Activated CD4-positive, alpha-beta T cell treated with anti-CD3 and anti-CD28 coated beads, Interleukin-2, amount 50 U/mL, for 1 hour (primary cell): ENCODE measurements at regions not wholly inside any gene's neighbourhood (a gene's known extent, or its start where the extent isn't known, plus 50 kb on each side); places are given as distances from the start of the nearest gene placed in this dataset.

Source experiments
- DNase-seq: peaks from one replicate; pipeline ENCODE4 v3.0.0-alpha.2; 2020

DNA sequence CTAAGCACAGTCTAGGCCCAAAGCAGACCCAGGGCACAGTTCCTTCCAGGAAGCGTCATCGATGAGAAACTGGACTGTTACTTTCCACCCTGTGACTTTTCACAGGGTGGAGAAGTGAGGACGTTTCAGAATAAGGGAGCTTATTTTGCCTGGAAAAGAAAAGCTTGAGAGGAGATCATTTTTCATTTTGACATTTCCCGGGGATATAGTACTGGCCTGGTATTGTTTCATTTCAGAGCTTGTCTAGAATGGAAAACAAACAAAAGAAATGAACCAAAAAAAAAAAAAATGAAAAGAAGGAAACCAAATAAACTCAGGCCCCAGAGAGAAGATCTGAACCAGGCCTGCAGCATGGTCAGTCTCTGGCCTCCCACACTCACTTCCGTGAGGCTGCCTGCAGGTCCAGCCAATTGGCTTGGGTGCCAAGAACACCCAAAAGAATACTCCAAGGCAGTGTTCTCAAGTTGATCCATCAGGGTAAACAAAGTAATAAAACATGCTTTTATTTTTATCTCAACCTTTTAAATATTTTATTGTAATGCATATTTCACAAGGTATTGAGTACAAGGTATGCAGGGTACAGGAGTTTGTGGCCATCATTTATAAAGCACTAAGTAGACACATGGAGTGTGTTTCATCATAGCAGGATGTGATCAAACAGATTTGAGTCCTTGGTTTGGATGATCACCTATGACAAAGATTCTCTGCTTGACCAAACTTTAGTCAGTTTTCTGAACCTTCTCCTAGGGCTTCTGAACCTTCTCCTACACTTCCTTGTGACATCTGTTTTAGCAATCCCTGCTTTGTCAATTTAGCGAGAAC lies 176.9 kb upstream of the GGTLC1 start:
- DNase-seq = no peak

DNA sequence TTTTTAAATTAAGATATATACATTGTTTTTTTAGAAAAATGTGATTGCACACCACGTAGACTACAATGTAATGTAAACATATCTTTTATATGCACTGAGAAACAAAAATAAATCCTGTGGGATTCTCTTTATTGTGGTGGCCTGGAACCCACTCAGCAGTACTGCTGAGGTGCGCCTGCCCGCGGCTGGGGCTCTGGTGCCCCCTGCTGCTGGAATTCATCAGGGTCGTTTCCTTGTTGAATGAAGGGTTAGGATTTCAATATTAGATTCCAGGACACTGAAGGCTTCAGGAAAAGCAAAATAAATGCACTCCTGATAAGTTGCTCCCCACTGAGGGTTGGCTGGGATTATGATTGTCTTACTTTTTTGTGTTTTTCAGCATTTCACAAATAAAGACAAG lies 175.8 kb upstream of the GGTLC1 start:
- peak; percentile 25 for DNase-seq

DNA sequence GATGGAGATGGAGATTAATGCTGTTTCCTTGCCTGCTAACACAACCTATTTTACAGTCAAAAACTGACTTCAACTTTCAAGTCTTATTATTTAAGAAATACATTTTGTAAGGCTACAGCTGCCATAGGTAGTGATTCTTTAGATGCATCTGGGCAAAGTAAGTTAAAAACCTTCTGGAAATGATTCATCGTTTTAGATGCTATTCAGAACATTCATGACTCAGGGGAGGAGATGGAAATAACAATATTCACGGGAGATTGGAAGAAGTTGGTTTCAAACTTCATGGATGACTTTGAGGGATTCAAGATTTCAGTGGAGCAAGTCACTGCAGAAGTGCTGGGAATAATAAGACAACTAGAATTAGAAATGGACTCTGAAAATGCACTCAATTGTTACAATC lies 174.9 kb upstream of the GGTLC1 start:
- DNase-seq = no peak

DNA sequence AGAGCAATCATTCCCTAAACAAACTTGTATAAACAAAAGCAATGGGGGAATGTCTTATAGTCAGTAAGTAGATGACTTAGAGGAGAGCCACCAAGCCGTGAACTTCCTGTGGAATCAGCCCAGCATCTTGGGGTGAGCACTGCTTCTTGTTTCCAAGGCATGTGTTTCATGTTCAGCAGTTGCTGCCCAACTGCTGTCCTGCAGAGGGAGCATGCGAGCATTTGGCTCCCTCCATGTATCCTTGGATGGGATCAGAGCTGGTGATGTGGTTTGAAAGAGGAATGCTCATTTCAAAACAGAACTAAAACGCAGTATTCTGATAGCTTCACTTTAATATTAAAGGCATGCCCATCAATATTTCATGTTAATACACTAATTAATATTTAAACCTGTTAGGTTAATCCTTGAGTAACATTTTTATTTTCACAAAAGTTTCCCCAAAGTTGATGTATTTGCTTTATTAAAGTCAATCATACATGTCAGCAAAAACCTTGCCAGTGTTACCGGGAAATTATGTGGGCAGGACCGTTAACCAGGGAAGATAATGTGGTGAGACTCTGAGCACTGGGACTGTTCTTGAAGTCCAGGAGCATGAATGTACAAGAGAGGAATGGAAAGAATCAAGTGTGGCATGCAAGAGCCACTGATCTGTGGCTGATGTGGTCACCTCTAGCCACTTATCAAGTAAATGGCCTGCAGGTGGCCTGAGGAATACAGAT lies 172.1 kb upstream of the GGTLC1 start:
- no peak for DNase-seq

DNA sequence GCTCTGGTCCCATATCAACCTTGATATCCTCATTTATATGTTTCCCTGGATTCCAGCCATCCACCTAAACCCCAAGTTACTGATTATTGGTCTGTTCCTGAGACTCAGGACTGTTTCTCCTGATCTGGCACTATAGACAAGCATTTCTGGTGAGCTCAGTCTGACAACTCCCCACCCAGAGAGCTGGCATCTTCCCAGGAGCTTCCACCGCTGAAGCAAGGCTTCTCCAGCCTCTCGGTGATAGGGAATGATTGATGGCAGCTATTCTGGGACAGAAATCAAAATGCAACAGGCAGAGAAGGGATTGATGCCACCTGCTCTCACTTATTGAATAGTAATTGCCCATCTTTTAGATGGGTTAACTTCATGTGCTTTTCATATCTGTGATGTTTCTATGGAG lies 169.7 kb upstream of the GGTLC1 start:
- no peak for DNase-seq

DNA sequence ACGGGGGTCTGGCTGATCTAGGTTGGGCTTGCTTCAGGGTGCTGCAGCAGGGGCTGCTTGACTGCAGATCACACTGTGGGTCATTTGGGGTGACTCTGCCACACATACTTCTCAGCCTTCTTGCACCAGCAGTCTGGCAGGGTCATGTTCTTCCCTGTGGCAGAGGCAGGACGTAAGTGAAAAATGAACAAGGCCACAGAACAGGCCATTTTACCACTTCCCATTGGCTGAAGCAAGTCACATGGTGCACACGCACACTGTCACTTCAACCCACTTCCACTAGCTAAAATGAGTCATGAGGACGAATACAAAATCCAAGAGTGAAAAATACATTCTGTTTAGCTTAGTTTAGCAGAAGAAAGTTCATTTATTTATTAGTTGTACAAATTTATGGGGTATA lies 168.6 kb upstream of the GGTLC1 start:
- no peak for DNase-seq

DNA sequence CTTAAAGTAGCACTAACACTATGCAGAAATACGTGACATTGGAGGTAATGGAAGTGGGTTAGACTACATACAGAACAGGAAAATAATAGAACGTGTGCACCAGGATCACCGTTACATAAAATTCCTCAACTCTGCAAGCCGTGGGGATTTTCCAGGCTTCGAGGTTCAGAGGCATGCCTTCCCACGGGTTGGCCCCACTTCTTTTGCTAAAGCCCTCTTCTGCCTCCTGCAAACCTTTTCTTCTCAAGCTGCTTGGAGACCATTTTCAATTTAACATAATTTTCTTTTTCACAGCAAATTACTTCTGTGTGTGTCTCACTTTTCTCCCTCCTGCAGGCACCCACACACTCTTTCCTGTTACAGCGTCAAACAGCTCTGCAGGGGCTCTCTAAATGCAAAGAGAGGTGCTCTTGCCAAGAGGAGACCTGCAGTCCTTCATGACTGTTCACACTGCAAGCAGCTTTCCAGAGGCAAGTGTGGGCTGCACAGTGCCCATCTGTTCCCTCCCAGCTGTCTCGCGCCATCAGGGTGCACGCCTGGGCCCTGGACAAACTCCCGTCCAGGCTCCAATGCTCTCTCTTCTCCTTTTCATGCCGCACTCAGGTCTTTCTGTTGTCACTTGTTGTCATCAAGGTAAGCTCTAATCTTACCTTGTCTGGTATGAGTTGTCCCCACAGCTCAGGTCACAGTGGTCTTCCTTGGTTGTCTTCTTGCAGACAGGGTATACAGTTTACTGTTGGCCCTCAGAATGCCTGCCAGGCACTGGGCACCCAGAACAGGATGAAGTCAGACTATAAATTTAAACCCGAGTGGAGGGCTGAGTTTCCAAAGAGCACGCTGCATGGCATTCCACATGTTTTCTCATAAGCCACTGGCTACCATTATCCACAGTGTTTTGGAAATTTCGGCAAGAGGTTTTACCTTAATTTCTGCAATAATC lies 164.8 kb upstream of the GGTLC1 start:
- DNase-seq = no peak

DNA sequence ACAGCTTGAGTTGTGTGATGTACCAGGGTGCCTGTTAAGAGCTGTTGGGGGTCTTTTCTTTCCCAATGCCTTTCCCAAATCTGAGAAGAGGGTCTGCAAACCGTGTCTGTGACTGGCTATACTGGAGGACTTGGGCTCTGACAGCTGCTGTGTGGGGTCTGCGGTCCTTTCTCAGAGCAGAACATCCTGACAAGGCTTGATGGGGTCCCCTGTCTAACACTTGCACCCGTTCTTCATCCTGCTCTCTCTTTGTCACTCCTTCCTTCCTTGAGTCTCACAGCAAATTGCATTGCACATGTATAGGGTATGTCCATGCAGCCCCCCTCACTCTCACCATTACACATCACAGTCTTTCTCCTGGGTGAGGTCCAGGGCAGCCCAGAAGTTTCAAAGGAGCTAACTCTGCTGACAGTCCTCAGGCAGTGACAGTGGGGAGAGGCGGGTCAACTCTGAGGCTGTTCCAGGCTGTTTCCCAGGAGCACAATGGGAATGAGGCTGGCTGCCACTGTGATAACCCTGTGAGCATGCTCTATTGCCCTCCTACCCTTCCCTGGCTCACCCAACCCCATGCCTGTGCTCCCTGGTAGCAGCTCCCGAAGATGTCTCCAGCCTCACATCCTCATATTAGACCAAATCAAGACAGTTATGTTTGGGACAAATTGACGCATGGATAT lies 163.2 kb upstream of the GGTLC1 start:
- DNase-seq = no peak

DNA sequence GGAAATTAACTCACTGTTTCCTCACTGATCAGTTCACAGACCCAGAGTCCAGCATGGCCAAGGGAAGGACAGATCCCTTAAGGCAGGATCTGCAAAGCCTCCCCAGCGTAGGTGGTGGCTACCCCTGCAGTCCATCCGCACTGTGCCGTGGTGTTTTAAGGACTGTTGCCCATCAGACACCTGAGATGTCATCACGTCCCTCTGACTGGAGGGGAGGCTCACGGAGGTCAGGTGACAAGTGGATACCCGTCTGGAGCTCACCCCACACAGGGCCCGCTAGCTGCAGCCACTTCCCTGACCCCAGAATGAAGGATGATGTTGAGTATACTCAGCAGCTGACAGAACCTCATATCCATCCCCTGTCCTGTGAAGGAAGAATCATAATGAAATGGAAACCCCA lies 161.8 kb upstream of the GGTLC1 start:
- no peak for DNase-seq

DNA sequence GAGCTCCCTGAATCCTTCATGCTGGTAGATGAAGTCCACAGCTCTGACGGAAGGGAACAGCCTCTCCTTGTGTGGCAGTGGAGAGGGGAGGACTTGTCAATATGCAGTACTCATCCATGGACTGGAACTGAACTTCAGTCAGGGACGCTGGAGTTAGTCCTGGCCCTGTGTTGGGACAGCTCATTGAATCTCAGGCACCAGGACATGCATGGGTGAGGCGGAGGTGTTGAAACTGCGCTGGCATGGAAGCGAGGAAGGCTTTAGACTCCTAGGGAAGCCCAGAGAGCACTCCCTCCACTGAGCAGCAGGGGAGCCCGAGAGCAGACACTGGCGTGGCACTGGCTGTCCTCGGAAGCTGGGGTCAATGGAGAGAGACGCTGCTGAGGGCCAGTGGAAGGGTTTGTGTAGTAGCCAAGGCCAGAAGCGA lies 161.3 kb upstream of the GGTLC1 start:
- no peak for DNase-seq

DNA sequence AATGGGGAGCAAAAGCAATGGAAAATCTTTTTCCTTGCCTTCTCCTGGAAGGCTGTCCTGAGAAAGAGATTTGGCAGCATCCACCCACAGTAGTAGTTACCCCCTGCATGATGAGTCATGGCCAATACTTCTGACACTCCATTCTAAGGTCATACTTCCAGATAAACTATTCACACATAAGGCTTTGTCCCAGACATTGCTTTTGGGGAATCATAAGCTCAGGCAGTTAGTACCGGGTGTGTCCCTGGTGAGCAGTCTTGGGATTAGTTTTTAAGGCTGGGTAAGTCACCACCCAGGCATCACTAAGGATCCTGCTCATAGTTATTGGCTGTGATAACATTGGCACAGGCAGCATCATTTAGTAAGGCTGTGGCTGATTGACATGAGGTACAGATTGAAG lies 160.6 kb upstream of the GGTLC1 start:
- no peak for DNase-seq

DNA sequence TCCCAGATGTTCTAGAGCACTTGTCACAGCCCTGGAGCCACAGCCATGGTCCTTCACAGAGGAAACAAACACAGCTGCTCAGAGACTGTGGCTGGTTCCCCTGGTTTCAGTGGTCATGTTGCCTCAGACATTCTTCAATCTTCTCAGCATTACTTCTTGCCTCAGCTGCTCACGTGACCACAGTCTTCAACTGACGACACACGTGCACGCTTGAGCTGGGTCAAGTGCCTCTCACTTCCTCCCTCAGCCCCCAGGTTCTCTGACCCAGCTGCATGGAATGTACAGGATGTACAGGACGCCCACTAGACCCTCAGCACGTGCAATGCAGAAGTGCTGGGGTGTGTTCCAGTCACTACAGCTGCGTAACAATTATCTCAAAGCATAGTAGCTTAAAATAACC lies 159.8 kb upstream of the GGTLC1 start:
- no peak for DNase-seq

DNA sequence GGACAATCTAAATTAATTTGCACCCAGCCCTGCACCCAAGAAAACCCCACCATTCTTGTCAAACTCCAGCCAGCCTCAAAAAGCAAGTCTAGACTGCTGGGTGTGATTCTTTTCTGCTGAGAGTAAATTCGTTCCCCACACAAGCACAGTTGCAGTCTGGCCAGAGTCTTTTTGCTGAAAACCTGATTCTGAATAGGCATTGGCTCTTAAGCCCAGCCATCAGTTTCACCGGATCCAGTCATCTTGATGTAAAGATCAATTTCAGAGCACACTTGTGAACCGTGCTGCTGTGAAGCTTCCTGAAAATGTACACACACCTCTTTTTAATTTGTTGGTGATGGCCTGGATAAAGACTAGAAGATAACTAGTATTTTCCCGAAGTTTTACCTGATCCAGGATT lies 159.4 kb upstream of the GGTLC1 start:
- no peak for DNase-seq

DNA sequence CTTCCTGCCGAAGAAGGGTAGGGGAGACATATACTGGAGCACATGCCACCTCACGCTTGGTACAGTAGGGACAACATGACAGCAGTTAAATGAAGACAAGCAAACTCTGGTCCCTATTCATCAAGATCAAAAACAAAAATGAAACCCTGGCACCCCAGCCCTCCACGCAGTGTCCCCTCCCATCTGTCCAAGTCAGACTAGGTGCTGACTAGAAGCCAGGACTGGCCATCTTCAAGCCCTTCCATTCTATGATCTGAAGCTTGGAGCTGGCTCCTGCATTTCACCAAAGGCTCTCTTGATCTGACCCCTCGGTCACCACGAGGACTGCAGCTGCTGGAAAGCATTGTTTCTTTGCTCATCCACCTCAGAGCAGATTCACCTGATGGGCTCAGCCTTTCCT lies 158.9 kb upstream of the GGTLC1 start:
- DNase-seq = no peak

DNA sequence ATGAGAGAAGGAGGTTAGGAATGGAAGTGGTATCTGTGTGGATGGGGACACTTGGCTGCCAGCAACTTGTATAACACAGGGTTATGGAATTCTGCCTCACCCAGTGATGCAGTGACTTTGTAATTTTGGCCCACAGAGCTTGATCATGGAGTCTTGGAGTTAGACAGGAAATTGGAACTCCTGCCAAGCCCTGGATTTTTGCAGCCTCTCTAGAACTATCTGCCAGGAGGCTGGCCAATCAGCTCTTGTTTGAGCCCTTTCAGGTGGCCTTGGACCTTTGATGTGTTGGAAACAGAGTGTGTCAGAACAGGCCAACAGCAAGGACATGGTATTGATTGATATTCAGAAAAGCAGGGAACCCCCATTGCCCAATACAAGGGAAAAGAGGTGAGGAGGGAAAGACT lies 157.7 kb upstream of the GGTLC1 start:
- DNase-seq = no peak

DNA sequence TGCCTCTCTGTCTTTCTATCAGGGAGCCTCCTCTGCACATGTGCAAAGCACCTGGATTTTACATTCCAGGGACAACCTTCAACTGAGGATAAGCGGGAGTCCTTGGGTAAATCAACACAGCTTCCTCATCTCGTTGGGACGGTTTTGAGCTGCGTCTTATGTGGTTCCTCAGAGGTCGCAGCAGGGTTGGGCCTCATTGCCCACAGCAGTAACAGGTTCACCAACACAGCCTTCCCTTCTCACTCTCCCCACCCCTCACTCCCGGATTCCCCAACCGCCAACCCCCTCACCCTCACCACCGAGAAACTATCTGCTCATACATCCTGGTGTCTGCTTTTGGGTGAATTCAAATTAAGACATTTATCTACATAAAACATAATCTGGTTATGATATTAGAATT lies 155.8 kb upstream of the GGTLC1 start:
- DNase-seq = no peak

DNA sequence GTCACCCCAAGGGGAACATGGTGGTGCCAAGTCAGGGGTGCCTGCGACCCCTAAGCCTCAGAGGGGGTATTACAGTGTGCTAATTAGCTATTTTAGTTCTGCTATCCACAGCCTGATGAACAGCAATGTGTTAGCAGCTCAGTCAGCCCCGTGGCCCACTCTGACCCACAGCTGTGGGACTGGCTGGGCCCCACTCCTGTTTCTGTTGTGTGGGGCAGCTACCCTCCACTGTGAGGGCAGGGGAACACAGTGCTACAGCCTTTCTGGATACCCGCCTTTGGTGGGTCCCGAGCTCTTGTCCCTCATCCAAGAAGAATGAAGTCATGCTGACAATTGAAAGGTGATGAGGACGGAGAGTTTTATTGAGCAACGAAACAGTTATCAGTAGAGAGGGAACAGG lies 152.5 kb upstream of the GGTLC1 start:
- no peak for DNase-seq

DNA sequence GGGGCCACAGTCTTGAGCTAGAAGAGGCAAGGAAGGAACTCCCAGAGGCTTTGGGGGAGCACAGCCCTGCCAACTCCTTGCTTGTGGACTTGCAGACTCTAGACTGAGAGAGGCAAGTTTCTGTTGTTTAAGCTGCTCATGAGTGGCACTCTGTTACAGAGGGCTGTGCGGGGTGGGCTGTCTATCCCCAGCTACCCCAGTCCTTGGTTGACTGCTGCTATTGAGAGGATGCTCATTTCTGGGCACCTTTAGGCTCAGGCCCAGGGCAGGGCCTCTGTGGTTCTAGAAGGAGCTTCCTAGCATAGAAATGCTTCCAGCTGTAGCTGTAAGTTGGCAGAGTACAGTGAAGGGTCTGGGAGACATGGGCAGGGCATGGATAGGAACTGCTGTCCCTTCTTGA lies 151.3 kb upstream of the GGTLC1 start:
- DNase-seq = no peak

DNA sequence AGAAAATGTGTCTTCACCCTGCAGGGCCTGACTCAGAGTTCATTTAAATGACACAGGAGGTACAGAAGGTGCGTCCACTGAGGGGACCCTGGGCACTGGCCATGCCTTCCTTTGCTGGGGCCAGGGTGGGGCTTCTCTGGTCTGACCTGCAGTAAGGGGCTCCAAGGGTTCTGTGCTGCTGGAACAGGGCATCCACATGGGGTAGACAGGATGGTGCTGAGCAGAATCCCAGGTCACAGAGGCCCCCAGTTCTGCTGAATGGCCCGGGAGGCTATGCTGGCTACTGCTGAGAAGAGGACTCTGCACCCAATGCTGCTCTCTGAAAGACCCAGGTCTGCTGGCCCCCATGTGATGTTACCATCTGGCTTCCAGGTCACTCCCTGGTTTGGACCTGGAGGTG lies 150.4 kb upstream of the GGTLC1 start:
- no peak for DNase-seq

DNA sequence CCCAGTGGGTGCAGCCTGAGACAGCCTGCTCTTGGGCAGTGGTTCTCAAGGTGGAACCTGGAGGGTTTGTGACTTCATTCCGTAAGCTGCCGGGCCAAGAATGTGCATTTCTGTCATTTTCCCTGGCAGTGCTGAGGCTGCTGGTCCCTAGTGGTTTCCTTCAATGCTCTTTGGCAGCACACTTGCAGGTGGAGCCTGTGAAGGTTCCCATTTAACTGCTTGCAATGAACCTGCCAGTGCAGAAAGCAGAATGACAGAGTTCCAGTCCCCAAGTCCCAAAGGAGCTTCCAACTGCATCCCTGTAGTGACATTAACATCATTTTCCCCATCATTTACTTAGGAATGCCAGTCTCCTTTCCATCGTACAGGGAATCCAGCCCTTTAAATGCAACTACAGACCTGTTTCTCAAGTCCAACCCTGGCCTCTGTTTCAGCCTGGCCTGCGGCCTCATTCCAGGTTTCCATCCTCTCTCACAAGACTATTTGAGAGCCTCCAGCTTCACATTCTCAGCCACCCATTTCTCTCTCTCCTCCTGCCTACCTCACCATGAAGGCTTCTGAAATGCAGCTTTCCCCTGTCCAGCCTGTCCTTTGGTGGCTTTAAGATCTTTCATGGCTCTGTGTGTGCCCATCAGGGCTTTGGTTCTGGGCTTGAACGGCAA lies 149.7 kb upstream of the GGTLC1 start:
- DNase-seq = no peak

DNA sequence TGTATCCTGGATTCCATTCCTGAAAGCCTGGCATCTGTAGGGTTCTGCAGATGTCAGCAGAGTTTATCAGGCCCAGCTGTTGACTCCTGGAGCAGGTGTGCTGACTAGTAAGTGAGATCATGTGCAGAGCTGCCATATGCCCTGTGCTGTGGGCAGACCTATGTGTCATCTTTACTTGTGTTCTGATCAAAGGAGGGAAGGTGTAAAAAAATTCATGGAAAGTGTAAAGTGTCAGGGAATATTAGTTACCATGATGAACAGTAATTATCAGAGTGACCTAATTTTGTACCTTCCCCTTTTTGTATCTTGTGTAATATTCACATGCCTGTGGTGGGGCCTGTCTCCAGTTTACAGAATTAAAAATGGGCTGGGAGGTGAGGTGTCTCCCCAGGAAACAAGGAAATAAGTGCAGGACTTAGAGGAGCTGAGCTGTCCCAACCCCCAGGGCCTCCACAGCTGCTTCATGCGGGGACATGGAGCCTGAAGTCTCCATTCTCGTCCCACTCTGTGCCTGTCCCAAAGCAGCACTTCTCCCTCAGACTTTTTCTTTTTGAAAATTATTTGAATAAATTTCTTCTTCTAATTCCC lies 148.2 kb upstream of the GGTLC1 start:
- no peak for DNase-seq

DNA sequence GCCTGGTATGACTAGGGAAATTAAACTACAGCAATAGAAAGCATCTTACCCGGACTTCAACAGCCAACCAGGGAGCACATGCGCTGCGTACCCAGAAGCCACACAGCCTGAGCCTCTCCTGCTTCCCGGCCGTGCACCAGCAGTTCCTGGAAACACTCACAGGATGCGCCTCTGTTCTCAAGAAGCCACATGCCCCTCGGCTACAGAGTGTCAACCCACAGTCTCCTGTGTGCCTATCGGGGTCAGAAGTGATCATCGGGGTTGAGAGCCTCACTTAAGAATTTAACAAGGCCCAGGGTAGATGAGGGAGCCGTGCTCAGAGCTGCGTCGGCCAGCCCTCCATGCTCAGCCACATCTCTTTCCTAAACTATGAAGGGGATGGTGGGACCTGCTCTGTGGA lies 147.2 kb upstream of the GGTLC1 start:
- no peak for DNase-seq
